GM23338 (cell line): ENCODE measurements at regions not wholly inside any gene's neighbourhood (a gene's known extent, or its start where the extent isn't known, plus 50 kb on each side); places are given as distances from the start of the nearest gene placed in this dataset.

Experiments used
- ATAC-seq: fragments of 200-7000 bp; cut with Tn5 transposase; 3 replicates; pipeline ENCODE4 v1.9.1; 2020
- DNase-seq: peaks from one replicate; pipeline ENCODE4 v3.0.0-alpha.2; 2015; ENCODE audit warnings: low spot score
- H2AFZ ChIP-seq: fragments of 200-600 bp; sonication (generic); 2 replicates; pipeline ENCODE4 v1.8.0; 2016; ENCODE audit warnings: antibody characterized with exemption, mild to moderate bottlenecking, moderate library complexity
- H3F3A ChIP-seq: fragments of 200-600 bp; sonication (generic); replicated peaks from 2 replicates; pipeline ENCODE4 v1.8.0; 2017; ENCODE audit warnings: antibody characterized with exemption, mixed run types, low read depth
- H3K27ac ChIP-seq: fragments of 200-600 bp; sonication (generic); 2 replicates; pipeline ENCODE4 v1.6.1; 2016; ENCODE audit warnings: low read depth
- H3K27me3 ChIP-seq: fragments of 200-600 bp; sonication (generic); 2 replicates; pipeline ENCODE4 v1.8.0; 2016; ENCODE audit warnings: mild to moderate bottlenecking, mixed run types, moderate library complexity; ENCODE audit not compliant: insufficient read depth
- H3K36me3 ChIP-seq: fragments of 200-600 bp; sonication (generic); 2 replicates; pipeline ENCODE4 v1.8.0; 2016; ENCODE audit warnings: mild to moderate bottlenecking; ENCODE audit not compliant: insufficient read depth
- H3K4me1 ChIP-seq: fragments of 200-600 bp; sonication (generic); 2 replicates; pipeline ENCODE4 v1.8.0; 2016; ENCODE audit warnings: mild to moderate bottlenecking, moderate library complexity; ENCODE audit not compliant: insufficient read depth
- H3K4me2 ChIP-seq: fragments of 200-600 bp; sonication (generic); 2 replicates; pipeline ENCODE4 v1.7.1; 2017; ENCODE audit warnings: mixed run types
- H3K4me3 ChIP-seq: fragments of 200-600 bp; sonication (generic); 2 replicates; pipeline ENCODE4 v1.6.1; 2016; ENCODE audit warnings: mixed run types
- H3K79me2 ChIP-seq: fragments of 200-600 bp; sonication (generic); replicated peaks from 2 replicates; pipeline ENCODE4 v1.8.0; 2017; ENCODE audit warnings: mild to moderate bottlenecking; ENCODE audit not compliant: insufficient read depth
- H3K9me2 ChIP-seq: fragments of 200-600 bp; sonication (generic); 2 replicates; pipeline ENCODE4 v1.8.0; 2017; ENCODE audit not compliant: insufficient read depth
- H4K20me1 ChIP-seq: fragments of 200-600 bp; sonication (generic); replicated peaks from 2 replicates; pipeline ENCODE4 v1.8.0; 2017; ENCODE audit warnings: mild to moderate bottlenecking; ENCODE audit not compliant: insufficient read depth
- H3K27ac Mint-ChIP-seq: 2 replicates; pipeline ENCODE4 v1.8.0; 2020; ENCODE audit warnings: inconsistent platforms, mild to moderate bottlenecking, moderate library complexity, mixed read lengths
- H3K27me3 Mint-ChIP-seq: 3 replicates; pipeline ENCODE4 v1.8.0; 2022; ENCODE audit warnings: low read depth, mild to moderate bottlenecking, moderate library complexity, mixed read lengths, inconsistent platforms; ENCODE audit not compliant: insufficient read depth, poor library complexity
- H3K36me3 Mint-ChIP-seq: 3 replicates; pipeline ENCODE4 v1.8.0; 2021; ENCODE audit warnings: low read depth, mild to moderate bottlenecking, inconsistent platforms, moderate library complexity, mixed read lengths
- H3K4me1 Mint-ChIP-seq: 3 replicates; pipeline ENCODE4 v1.8.0; 2020; ENCODE audit warnings: mild to moderate bottlenecking, inconsistent platforms, mixed read lengths
- H3K4me3 Mint-ChIP-seq: 3 replicates; pipeline ENCODE4 v1.8.0; 2021; ENCODE audit warnings: moderate library complexity, mild to moderate bottlenecking, inconsistent platforms, mixed read lengths
- H3K9me3 Mint-ChIP-seq: 3 replicates; pipeline ENCODE4 v1.8.0; 2020; ENCODE audit warnings: moderate library complexity, mild to moderate bottlenecking, inconsistent platforms, mixed read lengths
- EZH2 ChIP-seq: fragments of 200-600 bp; sonication (generic); IDR thresholded peaks from one replicate; pipeline ENCODE4 v1.8.0; 2017; ENCODE audit warnings: antibody characterized with exemption, mild to moderate bottlenecking, low read depth; ENCODE audit not compliant: unreplicated experiment
- JUNB ChIP-seq: IDR thresholded peaks from one replicate; pipeline ENCODE4 v1.6.1; 2016; ENCODE audit warnings: antibody characterized with exemption; ENCODE audit not compliant: unreplicated experiment
- NANOG ChIP-seq: IDR thresholded peaks from 2 replicates; pipeline ENCODE4 v1.6.1; 2016; ENCODE audit warnings: antibody characterized with exemption, borderline replicate concordance
- TF ChIP-seq, protein P1 (sequence below): IDR thresholded peaks from one replicate; pipeline ENCODE4 v1.6.1; 2018; ENCODE audit warnings: antibody characterized with exemption; ENCODE audit not compliant: unreplicated experiment
- TF ChIP-seq, protein P2 (sequence below), 2 experiments: fragments of 200-600 bp in 1 of 2; sonication (generic) in 1 of 2; conservative IDR thresholded peaks; 2 replicates each; pipeline versions ENCODE4 v1.5.1 to v1.6.1; 2016 to 2017; ENCODE audit warnings: antibody characterized with exemption in 2 of 2, low read depth in 2 of 2, mild to moderate bottlenecking in 2 of 2, moderate library complexity in 1 of 2

DNA sequence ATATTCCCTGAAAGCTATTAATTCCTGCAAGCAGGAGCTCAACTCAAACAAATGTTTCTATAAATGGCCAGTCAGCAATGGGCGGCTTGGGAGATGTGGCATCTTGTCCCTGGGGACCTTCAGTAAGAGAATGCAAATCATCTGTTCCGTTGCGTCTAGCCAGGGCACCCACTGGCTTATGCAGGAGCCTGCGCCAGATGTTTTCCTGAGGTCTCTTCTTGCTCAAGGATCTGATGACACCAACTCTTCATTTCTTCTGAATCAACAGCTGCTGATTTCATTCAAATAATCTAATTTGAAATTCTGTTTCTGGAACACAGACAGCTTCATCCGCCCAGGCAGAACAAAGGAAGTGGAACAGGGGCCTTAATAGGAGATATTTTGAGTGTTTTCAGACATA is 70.0 kb upstream of the AJAP1 start (continued):
- TF ChIP-seq, protein P1, sequence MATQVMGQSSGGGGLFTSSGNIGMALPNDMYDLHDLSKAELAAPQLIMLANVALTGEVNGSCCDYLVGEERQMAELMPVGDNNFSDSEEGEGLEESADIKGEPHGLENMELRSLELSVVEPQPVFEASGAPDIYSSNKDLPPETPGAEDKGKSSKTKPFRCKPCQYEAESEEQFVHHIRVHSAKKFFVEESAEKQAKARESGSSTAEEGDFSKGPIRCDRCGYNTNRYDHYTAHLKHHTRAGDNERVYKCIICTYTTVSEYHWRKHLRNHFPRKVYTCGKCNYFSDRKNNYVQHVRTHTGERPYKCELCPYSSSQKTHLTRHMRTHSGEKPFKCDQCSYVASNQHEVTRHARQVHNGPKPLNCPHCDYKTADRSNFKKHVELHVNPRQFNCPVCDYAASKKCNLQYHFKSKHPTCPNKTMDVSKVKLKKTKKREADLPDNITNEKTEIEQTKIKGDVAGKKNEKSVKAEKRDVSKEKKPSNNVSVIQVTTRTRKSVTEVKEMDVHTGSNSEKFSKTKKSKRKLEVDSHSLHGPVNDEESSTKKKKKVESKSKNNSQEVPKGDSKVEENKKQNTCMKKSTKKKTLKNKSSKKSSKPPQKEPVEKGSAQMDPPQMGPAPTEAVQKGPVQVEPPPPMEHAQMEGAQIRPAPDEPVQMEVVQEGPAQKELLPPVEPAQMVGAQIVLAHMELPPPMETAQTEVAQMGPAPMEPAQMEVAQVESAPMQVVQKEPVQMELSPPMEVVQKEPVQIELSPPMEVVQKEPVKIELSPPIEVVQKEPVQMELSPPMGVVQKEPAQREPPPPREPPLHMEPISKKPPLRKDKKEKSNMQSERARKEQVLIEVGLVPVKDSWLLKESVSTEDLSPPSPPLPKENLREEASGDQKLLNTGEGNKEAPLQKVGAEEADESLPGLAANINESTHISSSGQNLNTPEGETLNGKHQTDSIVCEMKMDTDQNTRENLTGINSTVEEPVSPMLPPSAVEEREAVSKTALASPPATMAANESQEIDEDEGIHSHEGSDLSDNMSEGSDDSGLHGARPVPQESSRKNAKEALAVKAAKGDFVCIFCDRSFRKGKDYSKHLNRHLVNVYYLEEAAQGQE = no peak
- TF ChIP-seq NANOG = no peak
- no peak for TF ChIP-seq EZH2

DNA sequence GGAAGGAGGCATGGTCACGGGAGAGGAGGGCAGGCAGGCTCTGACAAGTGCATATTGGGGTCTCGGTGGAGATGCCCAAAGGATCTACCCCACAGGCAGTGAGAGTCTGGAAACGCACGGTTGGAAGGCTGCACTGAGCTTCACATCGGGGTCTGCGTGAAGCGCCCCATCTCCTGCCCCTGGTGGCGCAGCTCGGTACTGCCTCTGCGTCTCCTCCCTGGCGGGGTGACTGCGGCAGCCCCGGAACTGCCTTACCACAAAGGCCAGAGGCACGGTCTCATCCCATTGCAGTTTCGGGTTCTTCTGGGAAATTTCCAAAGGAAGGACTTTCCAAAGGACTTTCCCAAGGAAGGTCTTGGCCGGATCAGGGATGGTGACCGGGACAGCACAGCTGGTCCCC is 69.2 kb upstream of the AJAP1 start:
- Histone ChIP-seq H3K27me3 (no peaks in the 10 kb centered on the region), H3K27ac (no peak overlapping the region), H3K4me1 (no peaks in the 10 kb centered on the region), H3F3A (no peaks in the 10 kb centered on the region), H3K79me2 (no peaks in the 10 kb centered on the region), H3K4me3 (no peak overlapping the region), H2AFZ (no peak overlapping the region), H3K4me2 (no peak overlapping the region), H4K20me1 (no peaks in the 10 kb centered on the region), H3K9me2 (no peaks in the 10 kb centered on the region), H3K36me3 (peaks cover 6% of the 10 kb centered on the region; the same call in 1 of the 2 replicates)
- Mint-ChIP-seq H3K27ac (no peak overlapping the region), H3K27me3 (peaks cover 3% of the 10 kb centered on the region), H3K4me1 (no peaks in the 10 kb centered on the region), H3K36me3 (peaks cover 3% of the 10 kb centered on the region; the same call in 1 of the 3 replicates), H3K4me3 (no peak overlapping the region), H3K9me3 (peaks cover 31% of the 10 kb centered on the region)
- no peak for TF ChIP-seq EZH2
- TF ChIP-seq JUNB = no peak
- no peak for TF ChIP-seq NANOG
- TF ChIP-seq, protein P1 = no peak
- TF ChIP-seq, protein P2, sequence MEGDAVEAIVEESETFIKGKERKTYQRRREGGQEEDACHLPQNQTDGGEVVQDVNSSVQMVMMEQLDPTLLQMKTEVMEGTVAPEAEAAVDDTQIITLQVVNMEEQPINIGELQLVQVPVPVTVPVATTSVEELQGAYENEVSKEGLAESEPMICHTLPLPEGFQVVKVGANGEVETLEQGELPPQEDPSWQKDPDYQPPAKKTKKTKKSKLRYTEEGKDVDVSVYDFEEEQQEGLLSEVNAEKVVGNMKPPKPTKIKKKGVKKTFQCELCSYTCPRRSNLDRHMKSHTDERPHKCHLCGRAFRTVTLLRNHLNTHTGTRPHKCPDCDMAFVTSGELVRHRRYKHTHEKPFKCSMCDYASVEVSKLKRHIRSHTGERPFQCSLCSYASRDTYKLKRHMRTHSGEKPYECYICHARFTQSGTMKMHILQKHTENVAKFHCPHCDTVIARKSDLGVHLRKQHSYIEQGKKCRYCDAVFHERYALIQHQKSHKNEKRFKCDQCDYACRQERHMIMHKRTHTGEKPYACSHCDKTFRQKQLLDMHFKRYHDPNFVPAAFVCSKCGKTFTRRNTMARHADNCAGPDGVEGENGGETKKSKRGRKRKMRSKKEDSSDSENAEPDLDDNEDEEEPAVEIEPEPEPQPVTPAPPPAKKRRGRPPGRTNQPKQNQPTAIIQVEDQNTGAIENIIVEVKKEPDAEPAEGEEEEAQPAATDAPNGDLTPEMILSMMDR (conservative IDR thresholded peaks at IDR 0.05; ENCODE audit: low read depth in 2 of 2) = peak in 1 of 2 experiments; percentile 28; a peak in 2 of 4 replicates
- ATAC-seq (peak; percentile 100), DNase-seq (peak; percentile 17)
